A673 (cell line): ENCODE measurements at regions not wholly inside any gene's neighbourhood (a gene's known extent, or its start where the extent isn't known, plus 50 kb on each side); places are given as distances from the start of the nearest gene placed in this dataset.

ENCODE experiments used
- BruUV-seq: library from RNA; stranded (reverse); fragments of 400-500 nt; replicated peaks from 2 replicates; lab custom pipeline; 2021; lab: Mats Ljungman, UMichigan
- CTCF ChIA-PET: fragments of 300-600 bp; sonication (Branson Sonifier 250); formaldehyde crosslinking; loops from one replicate; lab custom pipeline; 2022; ENCODE audit warnings: antibody characterized with exemption; lab: Charles Lee
- POLR2A ChIA-PET: fragments of 300-600 bp; sonication (Branson Sonifier 250); formaldehyde crosslinking; loops from one replicate; lab custom pipeline; 2022; ENCODE audit warnings: antibody characterized with exemption; ENCODE audit not compliant: low non-redundant PET; lab: Charles Lee
- DNase-seq: peaks from one replicate; pipeline ENCODE4 v3.0.0-alpha.2; 2015; ENCODE audit warnings: low spot score
- H3K27ac ChIP-seq: fragments of 200-600 bp; sonication (generic); 2 replicates; pipeline ENCODE4 v1.5.1; 2016; ENCODE audit warnings: mixed run types, low read depth, mild to moderate bottlenecking, mixed read lengths, antibody characterized with exemption, low read length; ENCODE audit not compliant: poor library complexity, severe bottlenecking
- H3K27me3 ChIP-seq: fragments of 200-600 bp; sonication (generic); replicated peaks from 2 replicates; pipeline ENCODE4 v1.6.1; 2017; ENCODE audit warnings: mixed run types, low read depth, mild to moderate bottlenecking, mixed read lengths, antibody characterized with exemption, low read length; ENCODE audit not compliant: insufficient read depth, poor library complexity
- H3K36me3 ChIP-seq: fragments of 200-600 bp; sonication (generic); 2 replicates; pipeline ENCODE4 v1.6.1; 2016; ENCODE audit warnings: mixed run types, mild to moderate bottlenecking, mixed read lengths, antibody characterized with exemption, low read length; ENCODE audit not compliant: insufficient read depth, poor library complexity, severe bottlenecking
- H3K4me1 ChIP-seq: fragments of 200-600 bp; sonication (generic); 2 replicates; pipeline ENCODE4 v1.6.1; 2017; ENCODE audit warnings: mixed run types, mild to moderate bottlenecking, mixed read lengths, antibody characterized with exemption, low read length; ENCODE audit not compliant: insufficient read depth, poor library complexity, severe bottlenecking
- H3K4me3 ChIP-seq: fragments of 200-600 bp; sonication (generic); 2 replicates; pipeline ENCODE4 v1.5.1; 2016; ENCODE audit warnings: low read depth, mixed run types, mild to moderate bottlenecking, mixed read lengths, low read length; ENCODE audit not compliant: poor library complexity, severe bottlenecking
- H3K9me3 ChIP-seq: fragments of 200-600 bp; sonication (generic); 2 replicates; pipeline ENCODE4 v1.6.1; 2016; ENCODE audit warnings: mixed run types, low read depth, mild to moderate bottlenecking, mixed read lengths, antibody characterized with exemption, low read length; ENCODE audit not compliant: poor library complexity, severe bottlenecking
- CTCF ChIP-seq: fragments of 300-800, 200-600 bp; sonication (generic); conservative IDR thresholded peaks from 2 replicates; pipeline ENCODE4 v1.5.1; 2017; ENCODE audit warnings: low read depth, mild to moderate bottlenecking, antibody characterized with exemption, low read length, moderate library complexity, mixed read lengths
- EZH2 ChIP-seq: fragments of 200-600 bp; sonication (generic); IDR thresholded peaks from 2 replicates; pipeline ENCODE4 v1.6.1; 2017; ENCODE audit warnings: borderline replicate concordance, low read depth, mild to moderate bottlenecking, mixed read lengths, antibody characterized with exemption, low read length; ENCODE audit not compliant: poor library complexity, severe bottlenecking
- intact Hi-C: fragments of 100-400 bp; cut with micrococcal nuclease; formaldehyde crosslinking; loops from one replicate; pipeline ENCODE4 v1.10.0; 2022; ENCODE audit not compliant: unreplicated experiment

GRCh38 chr16:63904182-63904581, 1217.7 kb downstream of the CDH11 start:
- DNase-seq, result no peak
- no peaks in the 10 kb centered on the region for H3K4me1 ChIP-seq
- no TSS peak for BruUV-seq
- no peaks in the 10 kb centered on the region for H3K27me3 ChIP-seq
- ChIA-PET POLR2A (interaction anchor here (0.6 kb wide), 1 partner anchor 11 kb away, joined by 3 read pairs; no protein-coding TSS in a partner anchor), CTCF (no interaction called here)
- H3K36me3 ChIP-seq, result no peaks in the 10 kb centered on the region
- H3K4me3 ChIP-seq, result no peak overlapping the region
- no peak overlapping the region for H3K27ac ChIP-seq
- H3K9me3 ChIP-seq, result no peaks in the 10 kb centered on the region
- TF ChIP-seq EZH2 (no peak), CTCF (no peak)
- intact Hi-C loops, result no loop called here

- BruUV-seq, result no TSS peak
- ChIA-PET CTCF (no interaction called here), POLR2A (no interaction called here)
- Histone ChIP-seq H3K4me3 (no peak overlapping the region), H3K27me3 (no peaks in the 10 kb centered on the region), H3K9me3 (no peaks in the 10 kb centered on the region), H3K36me3 (no peaks in the 10 kb centered on the region), H3K27ac (no peak overlapping the region), H3K4me1 (no peaks in the 10 kb centered on the region)
- DNase-seq, result no peak
- TF ChIP-seq EZH2 (no peak), CTCF (no peak)
- intact Hi-C loops, result no loop called here
These were observed 1225.3 kb downstream of the CDH11 start for GRCh38 chr16:63896383-63897109.

GRCh38 chr16:63890723-63891122, 1231.1 kb downstream of the CDH11 start:
- Histone ChIP-seq H3K27ac (no peak overlapping the region), H3K36me3 (no peaks in the 10 kb centered on the region), H3K9me3 (no peaks in the 10 kb centered on the region), H3K4me1 (no peaks in the 10 kb centered on the region), H3K27me3 (no peaks in the 10 kb centered on the region), H3K4me3 (no peak overlapping the region)
- intact Hi-C loops, result no loop called here
- BruUV-seq, result no TSS peak
- ChIA-PET CTCF (no interaction called here), POLR2A (no interaction called here)
- DNase-seq, result no peak
- no peak for TF ChIP-seq EZH2
- no peak for TF ChIP-seq CTCF
